HL-60/S4 treated with retinoic acid at 250 ng/mL for 4 days and 3 days (cell line): ENCODE measurements at regions not wholly inside any gene's neighbourhood (a gene's known extent, or its start where the extent isn't known, plus 50 kb on each side); places are given as distances from the start of the nearest gene placed in this dataset.

Source experiments
- in situ Hi-C: fragments of 300-500 bp; cut with MboI; formaldehyde crosslinking; loops from 2 replicates; pipeline ENCODE4 v1.7.0; 2022; ENCODE audit warnings: low sequenced_read_pairs

DNA sequence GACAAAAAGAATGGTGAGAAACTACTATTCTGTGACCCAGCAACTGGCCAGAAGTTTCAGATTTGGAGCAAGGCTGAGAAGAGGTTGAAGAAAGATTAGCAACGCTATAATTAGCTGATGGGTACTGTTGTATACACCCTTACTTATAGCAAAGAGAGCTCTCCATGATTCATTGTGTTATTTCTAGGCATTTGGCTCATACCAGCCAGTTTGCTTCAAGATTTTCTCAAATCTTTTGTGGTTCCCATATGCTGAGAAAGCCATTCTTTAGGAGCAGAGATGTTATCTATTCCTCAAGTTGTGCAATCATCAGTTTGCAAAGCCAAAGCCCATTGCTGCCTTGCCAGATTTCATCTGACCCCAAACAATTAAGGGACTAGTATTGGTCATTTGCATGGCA, 179.4 kb downstream of the ETS1 start:
- in situ Hi-C loops: no loop called here

DNA sequence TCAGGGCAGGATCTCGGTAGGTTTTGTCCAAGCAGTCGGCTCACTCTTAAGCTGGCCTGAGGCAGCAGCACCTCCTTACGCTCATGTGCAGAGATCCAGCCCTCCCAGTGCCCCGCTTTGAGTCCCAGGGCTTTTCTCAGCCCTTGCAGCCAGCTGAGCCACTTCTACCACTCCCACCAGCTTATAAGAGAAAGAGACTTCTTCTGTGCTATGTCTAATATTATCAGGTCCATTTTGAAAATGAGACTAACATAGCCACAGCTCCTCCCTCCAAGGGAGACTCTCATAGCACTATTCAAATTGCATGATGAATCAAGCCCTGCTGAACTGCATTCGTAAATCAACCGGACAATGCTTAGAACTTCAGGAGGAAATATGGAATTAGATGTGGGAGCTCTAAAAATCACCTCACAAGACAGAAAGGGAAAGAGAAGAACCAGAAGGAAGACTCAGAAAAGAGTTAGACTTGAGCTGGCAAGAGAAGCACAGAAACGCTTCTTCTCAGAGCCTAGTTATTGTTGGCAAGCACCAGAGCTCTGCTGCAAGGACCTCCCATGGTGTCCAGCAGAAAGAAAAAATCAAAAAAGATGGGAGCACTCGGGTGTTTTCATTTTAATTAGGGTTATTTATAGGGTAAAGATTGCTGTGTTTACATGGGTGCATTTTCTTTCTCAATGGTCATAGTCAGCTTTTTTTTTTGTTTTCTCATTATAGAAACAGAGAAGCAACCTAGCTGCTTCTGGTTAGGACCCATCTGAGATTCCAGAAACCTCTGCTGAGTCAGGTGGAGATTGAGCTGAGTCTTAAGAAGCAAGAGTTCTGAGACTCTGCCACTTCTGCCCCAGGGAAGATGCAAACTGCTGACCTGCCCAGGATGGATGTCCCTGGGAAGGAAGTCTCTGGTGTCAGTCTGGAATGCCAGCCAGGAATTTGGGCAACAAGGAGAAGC, 181.4 kb downstream of the ETS1 start:
- in situ Hi-C loops: no loop called here

DNA sequence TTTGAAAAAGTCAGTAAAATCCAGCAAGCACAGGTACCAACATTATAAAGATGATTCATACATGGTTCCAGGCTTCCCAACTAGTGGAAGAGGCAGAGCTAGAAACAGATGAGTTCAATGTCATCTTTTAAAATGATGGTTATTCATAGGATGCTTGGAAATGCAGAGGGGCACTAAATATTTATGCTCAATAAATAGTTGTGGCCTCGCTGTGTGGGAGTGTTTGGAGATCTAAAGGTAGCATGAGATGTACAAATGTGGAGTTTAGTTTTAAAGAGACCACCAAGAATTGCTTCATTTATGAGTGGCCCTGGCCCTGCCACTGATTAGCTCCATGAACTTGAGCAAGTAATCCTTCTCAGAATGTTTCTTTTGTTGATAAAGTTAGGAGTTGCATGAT, 182.2 kb downstream of the ETS1 start:
- in situ Hi-C loops: no loop called here

DNA sequence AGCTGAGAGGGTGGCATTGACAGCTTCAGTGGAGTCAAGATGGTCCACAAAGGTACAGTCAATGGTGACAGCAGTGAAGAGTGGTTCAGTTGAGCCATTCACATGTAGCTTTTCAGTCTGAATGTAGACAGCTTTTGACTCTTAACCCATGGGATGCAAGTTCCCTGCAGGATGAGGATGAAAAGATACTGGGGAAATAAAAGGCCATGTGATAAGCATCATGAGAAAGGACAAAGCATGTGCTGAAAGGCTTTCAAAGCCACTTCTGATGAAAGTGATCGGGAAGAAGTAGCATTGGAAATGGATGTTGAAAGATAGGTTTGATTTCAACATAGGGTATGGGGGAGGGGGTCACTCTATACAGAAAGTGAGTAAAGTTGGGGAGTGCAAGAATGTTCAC, 182.9 kb downstream of the ETS1 start:
- in situ Hi-C loops: no loop called here

DNA sequence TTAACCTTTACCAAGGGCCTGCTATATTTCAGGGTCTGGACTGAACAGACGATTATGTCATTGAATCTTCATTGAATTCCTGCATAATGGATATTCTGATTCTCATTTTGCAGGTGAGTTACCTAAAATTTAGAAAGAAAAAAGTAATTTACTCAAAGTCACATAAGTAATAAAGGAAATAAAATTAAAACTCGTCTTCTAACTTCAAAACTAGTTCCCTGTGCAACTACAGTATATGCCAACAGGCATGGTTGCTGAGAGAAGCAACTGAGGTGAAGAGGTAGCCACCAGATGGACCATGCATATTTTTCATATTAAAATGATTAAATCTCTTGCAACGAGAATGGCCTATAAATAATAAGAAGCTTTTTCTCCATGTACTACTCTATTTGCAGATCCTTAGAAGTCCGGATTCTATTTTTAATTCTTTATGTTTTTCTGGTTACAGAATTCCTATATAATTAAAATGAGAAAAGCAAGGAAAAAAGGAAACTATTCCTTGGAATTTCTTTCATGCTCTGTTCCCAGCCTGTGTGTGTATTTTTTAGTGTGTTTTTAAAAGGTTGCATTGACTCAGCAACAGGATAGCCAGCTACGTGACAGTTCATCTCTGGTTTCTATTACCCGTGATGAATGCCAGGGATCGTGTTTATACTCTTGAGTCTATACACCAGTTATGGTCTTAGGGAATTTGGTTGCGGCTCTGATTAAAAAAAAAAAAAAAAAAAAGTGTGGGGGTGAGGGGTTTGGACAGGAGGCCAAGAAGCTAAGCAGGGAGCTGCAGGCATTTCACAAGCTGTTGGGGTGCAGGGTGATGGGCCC, 186.8 kb downstream of the ETS1 start:
- in situ Hi-C loops: no loop called here

DNA sequence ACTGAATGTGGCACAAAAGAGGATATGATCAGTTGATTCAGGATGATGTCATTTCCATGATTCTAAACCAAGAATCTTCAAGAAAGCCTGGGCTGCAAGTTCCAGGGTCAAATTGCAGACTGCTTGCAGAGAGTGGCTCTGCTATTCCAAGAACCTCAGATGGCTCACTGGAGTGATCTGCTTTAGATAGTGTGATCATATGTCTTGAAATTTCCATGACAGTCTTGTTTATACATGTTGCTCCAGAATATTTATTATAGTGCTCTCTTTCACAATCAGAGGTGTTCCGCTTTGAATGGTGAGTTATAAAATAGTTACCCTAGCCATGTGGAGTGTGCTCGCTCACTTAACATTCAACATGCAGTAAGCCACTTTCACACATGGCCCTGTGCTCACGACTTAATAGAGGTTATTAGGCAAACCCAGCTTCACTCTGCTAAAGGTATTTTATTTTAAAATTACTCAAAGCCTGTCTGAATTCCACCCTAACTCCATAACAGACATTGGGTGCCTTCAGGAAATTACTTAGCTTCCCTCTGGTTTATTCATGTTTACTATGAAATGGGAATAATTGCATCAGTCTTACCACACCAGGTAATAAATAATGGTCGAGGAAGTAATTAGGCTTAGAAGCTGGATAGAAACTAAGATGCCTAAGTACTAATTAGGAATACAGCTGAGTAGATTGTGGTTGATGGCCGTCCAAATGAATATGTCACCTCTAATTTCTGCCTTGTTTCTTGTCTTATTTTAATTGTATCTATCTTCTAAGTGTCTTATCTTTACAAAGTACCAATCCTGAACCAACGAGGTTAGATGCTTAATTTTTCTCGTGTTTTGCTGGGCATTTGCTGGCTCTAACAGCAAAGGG, 187.9 kb downstream of the ETS1 start:
- in situ Hi-C loops: no loop called here

DNA sequence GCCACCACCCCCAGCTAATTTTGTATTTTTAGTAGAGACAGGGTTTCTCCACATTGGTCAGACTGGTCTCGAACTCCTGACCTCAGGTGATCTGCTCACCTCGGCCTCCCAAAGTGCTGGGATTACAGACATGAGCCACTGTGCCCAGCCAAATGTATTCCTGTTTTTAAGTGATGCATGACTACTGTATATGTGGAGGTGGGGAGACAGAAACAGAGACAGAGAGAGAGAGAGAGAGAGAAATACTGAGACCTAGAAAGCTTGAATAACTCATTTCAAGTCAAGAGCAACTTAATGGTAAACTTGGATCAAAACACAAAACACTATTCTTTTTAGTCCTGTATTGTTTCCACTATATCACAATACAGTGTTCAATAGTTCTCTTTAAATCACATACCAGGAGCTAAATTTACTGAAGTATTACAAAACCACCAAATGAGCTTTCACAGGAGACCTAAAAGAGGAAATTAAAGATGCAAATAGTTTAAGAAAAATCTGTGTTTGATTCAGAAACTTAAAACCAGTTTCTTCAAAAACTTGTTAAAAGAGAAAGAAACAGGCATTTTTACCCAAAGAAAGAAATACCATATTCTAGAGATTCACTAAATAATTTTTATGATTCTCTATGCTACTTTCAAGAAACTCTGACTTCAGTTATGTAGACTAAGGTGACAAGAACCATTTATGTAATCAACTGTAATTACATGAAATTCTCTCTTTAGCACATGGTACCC, 188.7 kb downstream of the ETS1 start:
- in situ Hi-C loops: no loop called here

DNA sequence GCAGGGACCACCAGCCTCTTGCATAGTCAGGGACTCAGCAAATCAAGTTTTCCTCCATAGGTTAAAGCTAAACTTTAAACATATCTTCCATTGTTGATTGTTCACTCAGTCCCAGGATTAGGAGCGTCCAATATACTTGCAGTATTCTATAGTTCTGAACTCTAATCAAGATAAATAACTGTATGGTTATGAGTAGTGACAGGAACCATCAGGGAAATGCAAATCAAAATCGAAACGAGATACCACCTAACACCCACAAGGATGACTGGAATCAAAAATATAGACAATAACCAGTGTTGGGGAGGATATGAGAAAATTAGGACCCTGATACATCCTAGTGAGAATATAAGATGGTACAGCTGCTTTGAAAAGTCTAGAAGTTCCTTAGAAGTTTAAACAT, 190.0 kb downstream of the ETS1 start:
- in situ Hi-C loops: no loop called here

DNA sequence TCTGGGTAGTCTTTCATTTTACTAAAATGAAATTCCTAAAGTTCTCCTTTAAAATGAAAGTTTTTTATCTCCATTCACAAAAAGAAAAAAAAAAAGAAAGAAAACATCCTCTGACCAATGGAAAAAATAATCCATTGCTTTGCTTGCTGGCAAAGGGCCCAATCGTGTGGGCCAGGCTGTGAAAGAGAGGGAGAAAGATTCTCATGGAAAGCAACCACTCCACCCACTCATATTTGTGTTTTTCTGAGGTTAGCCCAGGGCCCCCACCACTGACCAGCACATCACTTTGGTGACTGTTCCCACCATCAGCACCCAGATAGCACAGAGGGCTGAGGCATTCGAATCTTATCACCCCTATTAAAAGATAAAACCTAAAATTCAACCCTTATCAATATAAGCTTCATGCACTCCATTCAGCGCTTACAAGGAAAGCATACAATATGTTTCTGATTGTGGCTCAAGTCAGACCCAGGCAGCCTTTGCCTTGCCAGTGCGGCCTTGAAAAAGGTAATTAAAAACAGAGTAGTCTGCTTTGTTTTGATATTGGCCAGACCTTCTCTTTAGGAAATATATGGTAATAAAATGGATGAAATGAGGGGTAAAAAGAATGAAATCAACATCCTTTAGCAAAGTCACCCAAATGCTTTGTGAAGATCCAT, 192.8 kb downstream of the ETS1 start:
- in situ Hi-C loops: no loop called here

DNA sequence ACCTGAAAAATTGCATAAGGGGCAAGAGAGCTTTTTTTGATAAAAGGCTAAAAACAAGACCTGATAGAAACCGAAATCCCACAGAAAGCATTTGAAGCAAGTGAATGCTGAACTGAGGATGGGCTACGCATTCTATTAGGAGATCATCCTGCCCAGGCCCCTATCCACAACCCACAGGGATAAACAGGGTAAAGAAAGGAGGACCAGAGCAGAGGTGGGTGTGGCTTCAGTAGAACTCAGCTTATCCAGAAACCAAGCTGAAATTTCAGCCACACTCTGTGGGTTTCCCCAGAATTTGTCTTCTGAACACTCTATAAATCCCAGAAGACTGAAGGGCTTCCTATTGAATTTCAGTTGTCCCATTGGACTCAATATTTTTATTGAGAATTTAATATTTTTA, 195.1 kb downstream of the ETS1 start:
- in situ Hi-C loops: no loop called here

DNA sequence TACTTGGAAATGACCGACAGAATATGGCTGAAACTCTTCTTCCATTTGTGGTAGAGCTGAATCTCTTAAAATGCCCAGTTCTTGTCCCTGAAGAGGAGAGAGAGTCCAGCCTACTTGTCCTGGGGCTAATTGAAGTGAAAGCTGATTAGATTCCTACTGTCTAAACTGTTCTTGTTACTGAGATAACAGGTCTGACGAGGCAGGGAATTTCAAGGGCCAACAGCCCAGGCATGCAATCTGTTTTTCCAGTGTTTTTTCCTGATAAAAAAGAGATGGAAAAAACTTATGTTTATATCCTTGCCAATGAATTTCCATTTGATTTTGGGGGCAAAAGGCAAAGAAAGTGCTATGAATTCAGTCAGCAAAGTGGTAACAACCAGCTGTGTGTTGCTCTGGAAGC, 195.5 kb downstream of the ETS1 start:
- in situ Hi-C loops: no loop called here

DNA sequence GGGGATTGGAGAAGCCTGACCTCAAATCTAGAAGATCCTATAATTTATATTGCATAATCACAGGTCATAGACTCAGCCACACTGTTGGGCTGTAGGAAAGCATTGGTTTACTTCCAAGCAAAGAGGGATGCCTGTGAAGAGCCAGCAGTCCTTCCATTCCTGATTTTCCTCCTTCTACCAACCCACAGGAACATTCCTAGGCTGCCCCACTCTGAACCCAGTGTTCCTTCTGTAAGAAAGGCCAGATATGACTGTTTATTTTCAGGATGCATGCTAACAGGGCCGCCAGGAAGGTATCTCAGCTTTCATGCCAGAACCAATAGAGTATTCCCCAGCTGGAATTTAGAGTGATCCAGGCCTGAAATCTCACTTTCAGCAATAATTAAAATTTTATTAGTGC, 197.1 kb downstream of the ETS1 start:
- in situ Hi-C loops: no loop called here

DNA sequence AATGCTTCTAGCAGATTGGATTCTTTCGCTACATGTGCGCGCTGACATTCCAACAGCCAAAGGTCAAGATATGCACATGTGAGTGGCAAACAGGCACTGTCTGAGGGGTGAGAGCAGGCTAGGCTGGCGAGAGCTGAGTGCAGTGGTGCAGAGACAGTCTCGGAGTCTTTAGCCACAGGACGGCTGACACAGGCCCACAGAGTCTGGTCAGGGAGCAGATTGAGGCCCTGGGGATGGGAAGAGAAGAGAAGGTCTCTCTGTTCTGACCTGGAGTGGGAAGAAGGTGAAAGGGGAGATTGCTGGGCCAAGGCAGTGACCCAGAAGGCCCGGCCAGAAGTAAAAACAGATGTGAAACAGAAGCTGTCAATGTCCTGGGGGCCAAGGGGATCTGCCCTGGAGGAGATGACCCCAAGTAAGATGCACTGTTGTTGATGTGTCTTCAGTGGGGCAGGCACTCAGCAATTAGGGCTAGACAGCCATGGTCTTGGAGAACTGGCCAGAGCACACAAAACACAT, 197.8 kb downstream of the ETS1 start:
- in situ Hi-C loops: no loop called here

DNA sequence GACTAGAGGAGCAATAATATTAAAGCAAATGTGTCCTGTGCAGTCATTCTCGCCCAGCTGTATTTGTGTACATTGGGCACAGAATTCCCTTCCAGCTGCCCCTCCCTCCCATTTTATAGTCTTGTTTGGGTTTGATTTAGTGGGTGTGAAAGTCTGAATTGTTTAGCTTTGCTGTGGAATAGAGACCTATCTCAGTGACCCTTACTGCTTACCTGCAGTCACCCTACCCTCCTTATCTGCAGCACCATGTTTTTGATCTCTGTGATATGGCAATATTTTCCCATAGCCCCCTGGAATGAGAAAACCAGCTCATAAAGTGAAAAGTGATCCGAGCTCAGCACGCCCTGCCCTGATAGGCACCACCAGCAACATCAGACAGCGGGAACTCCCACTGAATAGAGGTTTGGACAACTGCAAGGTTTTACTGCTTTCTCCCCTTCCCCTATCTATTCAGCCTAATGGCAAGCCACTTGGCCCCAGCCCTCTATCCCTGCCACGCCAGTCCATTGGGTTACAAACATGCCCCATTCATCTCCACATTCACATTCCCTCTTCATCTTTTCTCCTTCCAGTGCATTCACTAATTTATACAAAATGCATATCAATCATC, 199.0 kb downstream of the ETS1 start:
- in situ Hi-C loops: no loop called here

DNA sequence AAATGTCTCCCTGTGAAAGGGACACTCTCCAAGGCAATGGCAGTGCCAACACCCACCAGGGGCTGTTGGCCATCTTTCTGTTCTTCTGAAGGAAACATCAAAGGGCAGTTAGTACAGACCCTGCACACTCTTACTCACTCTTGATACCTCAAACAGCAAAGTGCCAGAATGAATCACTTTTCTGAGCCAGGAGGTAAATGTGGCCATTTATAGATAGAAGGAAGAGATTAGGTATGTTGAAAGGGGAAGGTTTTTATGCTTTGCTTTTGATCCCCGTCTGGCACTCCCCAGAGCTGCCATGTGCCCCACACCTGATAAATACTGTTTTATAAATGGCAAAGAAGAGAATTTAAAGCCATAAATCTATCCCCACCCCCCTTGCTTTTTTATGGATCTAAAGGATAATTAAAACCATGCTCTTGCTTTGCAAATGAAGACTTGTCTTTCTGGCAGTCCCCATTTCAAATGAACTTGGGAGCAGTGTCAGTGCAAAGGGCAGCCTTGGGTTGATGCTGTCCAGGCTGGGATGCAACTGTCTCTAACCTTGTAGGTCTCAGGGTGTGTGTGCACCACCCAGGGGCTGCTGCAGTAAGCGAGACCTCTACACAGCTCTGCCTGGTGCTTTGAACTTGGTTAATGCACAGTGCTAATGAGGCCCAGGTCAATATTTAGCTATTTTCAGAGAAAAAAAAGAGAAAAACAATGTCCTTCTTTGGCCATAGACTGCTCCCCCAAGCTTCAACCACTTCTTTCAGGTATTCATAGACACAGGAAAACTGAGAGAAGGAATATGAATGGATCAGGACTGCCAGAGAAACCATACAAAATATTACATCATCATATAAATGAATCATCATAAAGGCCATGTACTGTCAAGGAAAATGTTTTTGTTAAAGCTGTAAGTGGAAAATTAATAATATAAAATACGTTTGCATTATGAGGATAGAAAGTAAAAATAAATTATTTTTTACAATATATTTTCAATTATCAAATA, 207.5 kb downstream of the ETS1 start:
- in situ Hi-C loops: no loop called here

DNA sequence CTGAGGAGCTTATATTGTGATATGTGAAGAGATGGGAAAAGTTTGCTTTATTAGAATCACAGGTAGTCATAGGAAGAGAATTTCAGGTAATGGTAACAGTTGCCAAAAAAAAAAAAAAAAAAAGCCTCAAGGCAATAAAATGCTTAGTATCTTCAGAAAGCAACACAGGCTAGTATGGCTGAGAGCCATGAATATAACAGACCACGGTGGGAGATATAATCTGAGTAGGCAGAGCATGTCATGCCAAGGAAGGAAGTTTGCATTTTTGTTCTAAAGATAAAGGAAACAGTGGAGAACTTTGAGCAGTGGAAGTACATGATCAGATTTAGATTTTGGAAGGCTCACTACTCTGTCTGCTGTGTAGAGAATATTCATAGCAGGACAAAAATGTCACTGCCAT, 211.4 kb downstream of the ETS1 start:
- in situ Hi-C loops: no loop called here

DNA sequence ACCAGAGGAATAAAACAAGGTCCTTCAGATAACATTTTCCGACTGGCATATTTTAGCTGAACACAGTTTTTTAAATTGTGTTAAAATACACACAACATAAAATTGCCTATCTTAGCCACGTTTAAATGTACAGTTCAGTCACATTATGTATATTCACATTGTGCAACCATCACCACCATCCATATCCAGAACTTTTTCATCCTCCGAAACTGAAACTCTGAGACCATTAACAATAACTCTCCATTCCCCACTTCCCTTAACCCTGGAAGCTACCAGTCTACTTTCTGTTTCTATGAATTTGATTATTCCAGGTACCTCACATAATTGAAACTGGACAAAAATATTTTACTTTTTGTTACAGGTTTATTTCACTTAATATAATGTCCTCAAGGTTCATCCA, 213.3 kb downstream of the ETS1 start:
- in situ Hi-C loops: no loop called here

DNA sequence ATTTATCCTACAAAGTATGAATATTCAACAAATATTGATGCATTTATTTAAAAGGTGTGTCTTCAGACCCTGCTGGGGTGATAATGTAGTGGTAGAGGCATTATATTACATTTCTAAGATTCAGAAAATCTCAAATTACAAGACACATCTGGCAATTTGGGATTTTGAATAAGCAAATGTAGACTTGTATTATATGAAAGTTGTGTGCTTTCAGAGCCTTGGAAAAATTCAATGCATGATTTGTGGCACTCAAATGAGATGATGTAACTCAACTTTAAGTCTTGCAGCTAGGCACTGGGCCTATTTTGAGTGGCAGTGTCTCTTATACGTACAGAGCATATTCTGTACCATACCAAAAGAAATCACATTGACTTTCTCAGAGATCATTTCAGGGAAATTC, 214.4 kb downstream of the ETS1 start:
- in situ Hi-C loops: no loop called here
